Retinal pigment epithelial cell (primary cell): ENCODE measurements at regions not wholly inside any gene's neighbourhood (a gene's known extent, or its start where the extent isn't known, plus 50 kb on each side); places are given as distances from the start of the nearest gene placed in this dataset.

Experiments used
- DNase-seq: peaks from one replicate; pipeline ENCODE4 v3.0.0-alpha.2; 2010; ENCODE audit warnings: low read depth
- H3K4me3 ChIP-seq: 2 replicates; pipeline ENCODE4 v1.5.1; 2011; ENCODE audit warnings: mild to moderate bottlenecking, low read length, control low read depth, moderate library complexity
- TF ChIP-seq, protein P1 (sequence below): conservative IDR thresholded peaks from 2 replicates; pipeline ENCODE4 v1.5.1; 2011; ENCODE audit warnings: low read depth, low read length, control low read depth, inconsistent platforms

DNA sequence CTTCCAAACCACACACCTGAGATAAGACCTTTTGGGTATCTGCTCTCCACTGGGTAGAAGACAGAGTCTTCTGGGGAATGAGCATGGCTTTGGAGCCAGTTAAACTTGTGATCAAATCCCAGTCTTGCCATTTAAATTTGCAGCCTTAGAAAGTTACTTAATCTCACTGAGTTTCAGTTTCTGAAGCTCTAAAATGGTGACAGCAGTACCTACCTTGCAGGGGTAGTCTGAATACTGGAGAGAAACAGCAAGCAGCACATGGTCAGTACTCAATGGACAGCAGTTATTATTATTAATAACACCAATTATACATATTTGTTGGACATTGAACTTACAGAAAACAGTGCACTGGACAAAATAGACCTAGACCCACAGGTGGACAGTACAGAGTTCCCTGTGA is 260.9 kb downstream of the MAN2A1 start:
- H3K4me3 ChIP-seq: no peak overlapping the region
- TF ChIP-seq, protein P1, sequence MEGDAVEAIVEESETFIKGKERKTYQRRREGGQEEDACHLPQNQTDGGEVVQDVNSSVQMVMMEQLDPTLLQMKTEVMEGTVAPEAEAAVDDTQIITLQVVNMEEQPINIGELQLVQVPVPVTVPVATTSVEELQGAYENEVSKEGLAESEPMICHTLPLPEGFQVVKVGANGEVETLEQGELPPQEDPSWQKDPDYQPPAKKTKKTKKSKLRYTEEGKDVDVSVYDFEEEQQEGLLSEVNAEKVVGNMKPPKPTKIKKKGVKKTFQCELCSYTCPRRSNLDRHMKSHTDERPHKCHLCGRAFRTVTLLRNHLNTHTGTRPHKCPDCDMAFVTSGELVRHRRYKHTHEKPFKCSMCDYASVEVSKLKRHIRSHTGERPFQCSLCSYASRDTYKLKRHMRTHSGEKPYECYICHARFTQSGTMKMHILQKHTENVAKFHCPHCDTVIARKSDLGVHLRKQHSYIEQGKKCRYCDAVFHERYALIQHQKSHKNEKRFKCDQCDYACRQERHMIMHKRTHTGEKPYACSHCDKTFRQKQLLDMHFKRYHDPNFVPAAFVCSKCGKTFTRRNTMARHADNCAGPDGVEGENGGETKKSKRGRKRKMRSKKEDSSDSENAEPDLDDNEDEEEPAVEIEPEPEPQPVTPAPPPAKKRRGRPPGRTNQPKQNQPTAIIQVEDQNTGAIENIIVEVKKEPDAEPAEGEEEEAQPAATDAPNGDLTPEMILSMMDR: no peak
- no peak for DNase-seq

DNA sequence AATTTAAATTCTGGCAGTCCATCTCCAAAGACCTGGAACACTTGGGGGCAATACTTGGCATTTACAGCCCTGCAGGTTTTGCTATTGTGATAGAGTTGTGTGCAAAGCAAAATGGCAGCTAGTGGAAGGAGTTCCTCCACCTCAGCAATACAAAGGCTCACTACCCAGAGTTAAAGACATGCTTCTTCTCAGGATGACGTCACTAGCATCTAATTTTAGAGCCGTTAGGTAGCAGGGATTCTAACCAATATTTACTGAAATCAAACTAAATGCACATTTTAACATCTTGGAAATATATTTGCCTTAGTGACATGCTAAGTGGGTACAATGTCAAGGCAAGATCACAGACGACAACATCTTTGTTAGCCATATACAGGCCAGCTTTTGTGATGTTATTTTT is 261.6 kb downstream of the MAN2A1 start:
- TF ChIP-seq, protein P1: no peak
- no peak overlapping the region for H3K4me3 ChIP-seq
- DNase-seq: no peak

DNA sequence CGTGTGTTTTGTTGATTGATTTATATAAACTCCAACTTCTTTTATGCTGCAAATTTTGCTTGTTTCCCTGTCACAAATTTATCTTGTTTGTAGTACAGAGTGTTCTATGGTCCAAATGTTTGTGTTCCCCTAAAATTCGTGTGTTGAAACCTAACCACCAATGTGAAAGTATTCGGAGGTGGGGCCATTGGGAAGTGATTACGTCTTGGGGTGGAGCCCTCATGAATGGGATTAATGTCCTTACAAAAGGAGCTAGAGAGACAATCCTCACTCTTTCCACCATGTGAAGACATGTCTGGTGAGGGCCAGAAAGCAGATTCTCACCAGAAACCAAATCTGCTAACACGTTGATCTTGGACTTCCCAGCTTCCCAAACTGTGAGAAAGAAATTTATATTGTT is 262.0 kb downstream of the MAN2A1 start:
- TF ChIP-seq, protein P1: no peak
- no peak overlapping the region for H3K4me3 ChIP-seq
- no peak for DNase-seq

DNA sequence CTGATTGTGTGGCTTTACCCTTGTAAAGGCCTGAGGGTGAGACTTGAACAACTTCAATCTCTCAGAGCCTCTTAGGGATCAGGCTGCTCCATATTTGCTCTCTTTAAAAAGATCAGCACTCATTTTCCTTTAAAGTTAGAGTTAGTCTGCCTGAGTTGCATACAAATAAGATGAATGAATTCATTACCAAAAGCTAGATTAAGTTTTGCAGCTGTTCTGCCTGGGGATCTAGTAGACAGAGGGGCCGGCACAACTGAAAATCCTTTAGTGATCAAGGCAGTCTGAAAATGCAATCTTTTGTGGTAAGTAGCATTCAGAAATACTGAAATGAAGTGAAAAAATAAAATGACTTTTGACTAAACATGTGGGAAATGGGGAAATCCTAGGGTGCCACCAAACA is 264.0 kb downstream of the MAN2A1 start:
- H3K4me3 ChIP-seq: no peak overlapping the region
- no peak for DNase-seq
- TF ChIP-seq, protein P1: no peak

DNA sequence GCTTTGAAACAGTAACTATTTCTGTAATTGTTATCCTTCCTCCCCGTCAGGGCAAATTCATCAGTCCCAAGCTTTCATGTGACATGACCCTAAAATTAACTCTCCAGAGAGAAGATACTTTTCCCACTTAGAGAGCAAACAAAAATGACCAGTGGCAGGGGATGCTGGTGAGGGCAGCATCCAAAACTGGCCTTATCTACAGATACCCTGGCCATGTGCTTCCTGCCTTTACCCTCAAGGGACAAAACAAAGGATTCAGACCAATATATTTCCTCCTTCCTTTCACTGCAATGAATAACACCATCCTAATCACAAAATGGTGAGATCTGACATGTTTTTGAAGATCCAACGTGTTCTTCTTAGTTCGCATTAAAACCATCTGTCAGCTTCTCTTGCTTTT is 267.2 kb downstream of the MAN2A1 start:
- H3K4me3 ChIP-seq: no peak overlapping the region
- DNase-seq: no peak
- TF ChIP-seq, protein P1: no peak

DNA sequence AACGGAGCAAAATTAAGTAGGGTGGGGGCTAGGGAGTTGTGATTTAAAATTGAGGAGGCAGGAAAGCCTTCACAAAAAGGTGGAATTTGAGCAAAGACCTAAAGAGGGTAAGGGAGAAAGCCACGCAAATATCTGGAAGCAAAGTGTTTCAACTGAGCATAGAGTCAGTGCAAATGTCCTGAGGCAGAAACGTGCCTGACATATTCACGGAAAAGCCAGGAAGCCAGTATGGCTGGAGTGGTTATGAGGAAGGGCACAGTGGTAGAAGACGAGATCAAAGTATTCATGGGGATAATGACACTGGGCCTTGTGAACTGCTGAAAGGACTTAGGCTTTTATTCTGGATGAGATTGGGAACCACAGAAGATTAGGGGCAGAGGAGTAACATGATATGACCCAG is 268.4 kb downstream of the MAN2A1 start:
- TF ChIP-seq, protein P1: no peak
- no peak overlapping the region for H3K4me3 ChIP-seq
- no peak for DNase-seq

DNA sequence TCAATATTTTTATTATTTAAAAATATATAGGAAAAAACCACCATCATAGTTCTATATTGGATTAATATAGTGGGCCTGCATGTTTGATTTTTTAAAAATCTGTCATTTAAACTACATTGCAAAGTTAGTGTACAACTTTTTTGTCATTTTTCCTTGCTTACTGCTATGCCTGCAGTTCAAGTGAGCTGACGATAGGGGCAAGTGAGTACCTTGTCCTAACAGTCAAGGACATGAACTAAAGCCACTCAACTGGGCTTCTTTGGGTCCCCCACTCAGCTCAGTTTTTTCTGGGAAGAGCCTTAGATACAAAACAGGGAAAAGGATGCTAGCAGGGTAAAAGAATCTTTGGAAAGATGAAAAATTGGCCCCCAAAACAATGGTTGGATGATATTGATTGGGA is 269.9 kb downstream of the MAN2A1 start:
- TF ChIP-seq, protein P1: peak; percentile 16
- no peak overlapping the region for H3K4me3 ChIP-seq
- no peak for DNase-seq
